ENCODE measurements at regions not wholly inside any gene's neighbourhood (a gene's known extent, or its start where the extent isn't known, plus 50 kb on each side); places are given as distances from the start of the nearest gene placed in this dataset.
A peak's percentile ranks its signal among the peaks of the same experiment; 100 is the strongest.

DNA sequence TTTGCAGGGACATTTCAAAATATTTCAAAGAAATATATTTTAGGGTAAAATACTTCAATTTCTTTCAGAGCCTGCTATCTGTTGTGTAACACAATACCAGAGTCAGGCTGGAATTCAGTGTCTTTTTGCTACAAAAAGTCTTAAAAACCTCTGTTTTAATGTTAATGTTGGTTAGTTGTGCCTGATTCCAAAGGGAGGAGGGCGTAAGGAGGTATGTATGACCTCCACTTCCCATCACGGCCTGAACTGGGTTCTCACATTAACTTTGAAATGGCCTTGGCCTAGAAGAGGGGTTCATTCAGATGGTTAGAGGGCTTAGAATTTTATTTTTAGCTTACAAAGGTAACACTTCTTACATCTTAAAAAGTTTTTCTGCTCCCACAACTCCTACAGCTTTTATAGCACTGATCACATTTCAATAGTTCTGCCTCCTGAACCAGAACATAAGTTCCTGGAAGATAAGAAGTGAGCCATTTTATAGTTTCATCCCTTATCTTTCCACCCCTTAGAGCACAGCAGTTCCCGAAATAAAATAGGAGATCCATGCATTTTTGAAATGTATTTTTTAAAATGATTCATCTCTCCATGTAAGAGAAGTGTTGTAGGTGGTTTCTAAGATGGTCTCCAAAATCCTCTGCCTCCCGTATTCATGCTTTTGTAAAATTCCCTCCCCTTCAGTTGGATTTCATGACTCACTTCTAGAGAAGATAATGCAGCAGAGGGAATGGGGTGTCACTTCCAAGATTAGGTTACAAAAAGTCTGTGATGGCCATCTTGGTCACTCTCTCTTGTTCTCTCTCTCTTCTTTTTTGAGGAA is 543.1 kb upstream of the NECTIN3 start:
- Histone ChIP-seq H3K36me3 (ENCODE audit: insufficient read depth, low read length) (no peaks in the 10 kb centered on the region), H3K9me3 (ENCODE audit: low read depth, low read length) (no peaks in the 10 kb centered on the region), H3K27ac (no peak overlapping the region), H3K4me3 (no peak overlapping the region), H3K9ac (ENCODE audit: insufficient read length) (no peak overlapping the region)
- no peak for DNase-seq (ENCODE audit: low read depth, low spot score)
- TF ChIP-seq EZH2 (IDR thresholded peaks at IDR 0.05) (no peak), FOXP2 (optimal IDR thresholded peaks at IDR 0.05; ENCODE audit: control extremely low read depth, extremely low read length, insufficient read depth) (no peak), POLR2AphosphoS5 (IDR thresholded peaks at IDR 0.05; ENCODE audit: borderline replicate concordance, low read depth, low read length) (no peak)

DNA sequence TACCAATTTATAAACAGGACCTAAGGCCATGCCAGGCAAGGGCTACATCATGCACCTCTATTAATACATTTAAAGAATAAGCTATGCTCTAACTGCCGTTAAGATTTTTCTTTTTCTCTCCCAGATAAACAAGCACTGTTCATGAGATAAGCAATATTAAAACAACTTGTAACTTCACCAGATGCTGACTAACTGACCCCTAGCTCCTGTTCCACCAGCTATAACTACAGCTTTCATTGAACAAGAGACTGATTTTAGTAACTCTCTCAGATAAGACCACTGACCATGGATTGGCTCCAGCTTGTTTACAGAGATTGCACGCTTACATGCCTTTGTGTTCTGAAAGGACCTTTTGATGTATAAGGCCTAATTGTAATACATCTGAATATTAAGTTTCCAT is 540.7 kb upstream of the NECTIN3 start:
- TF ChIP-seq POLR2AphosphoS5 (IDR thresholded peaks at IDR 0.05; ENCODE audit: borderline replicate concordance, low read depth, low read length): no peak
- no peak for TF ChIP-seq FOXP2 (optimal IDR thresholded peaks at IDR 0.05; ENCODE audit: control extremely low read depth, extremely low read length, insufficient read depth)
- no peak for TF ChIP-seq EZH2 (IDR thresholded peaks at IDR 0.05)
- Histone ChIP-seq H3K9me3 (ENCODE audit: low read depth, low read length) (no peaks in the 10 kb centered on the region), H3K4me3 (no peak overlapping the region), H3K9ac (ENCODE audit: insufficient read length) (no peak overlapping the region), H3K27ac (no peak overlapping the region), H3K36me3 (ENCODE audit: insufficient read depth, low read length) (no peaks in the 10 kb centered on the region)
- no peak for DNase-seq (ENCODE audit: low read depth, low spot score)

DNA sequence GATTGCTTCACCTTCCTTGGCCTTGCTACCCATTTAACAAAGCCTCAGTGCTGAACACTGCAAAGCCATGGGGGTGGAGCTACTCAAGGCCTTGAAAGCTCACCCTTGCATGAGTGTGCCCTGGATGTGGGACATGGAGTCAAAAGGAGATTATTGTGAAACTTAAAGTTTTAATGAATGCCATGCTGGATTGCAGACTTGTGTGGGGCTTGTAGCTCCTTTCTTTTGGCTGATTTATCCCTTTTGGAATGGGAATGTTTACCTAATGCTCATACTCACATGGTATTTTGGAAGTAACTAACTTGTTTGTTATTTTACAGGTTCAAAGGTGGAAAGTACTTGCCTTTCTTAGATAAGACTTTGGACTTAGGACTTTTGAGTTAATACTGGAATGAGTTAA is 538.5 kb upstream of the NECTIN3 start:
- TF ChIP-seq POLR2AphosphoS5 (IDR thresholded peaks at IDR 0.05; ENCODE audit: borderline replicate concordance, low read depth, low read length) (no peak), EZH2 (IDR thresholded peaks at IDR 0.05) (no peak), FOXP2 (optimal IDR thresholded peaks at IDR 0.05; ENCODE audit: control extremely low read depth, extremely low read length, insufficient read depth) (no peak)
- H3K9ac ChIP-seq (ENCODE audit: insufficient read length): no peak overlapping the region
- no peaks in the 10 kb centered on the region for H3K36me3 ChIP-seq (ENCODE audit: insufficient read depth, low read length)
- DNase-seq (ENCODE audit: low read depth, low spot score): no peak
- no peak overlapping the region for H3K4me3 ChIP-seq
- H3K27ac ChIP-seq: no peak overlapping the region
- H3K9me3 ChIP-seq (ENCODE audit: low read depth, low read length): no peaks in the 10 kb centered on the region

DNA sequence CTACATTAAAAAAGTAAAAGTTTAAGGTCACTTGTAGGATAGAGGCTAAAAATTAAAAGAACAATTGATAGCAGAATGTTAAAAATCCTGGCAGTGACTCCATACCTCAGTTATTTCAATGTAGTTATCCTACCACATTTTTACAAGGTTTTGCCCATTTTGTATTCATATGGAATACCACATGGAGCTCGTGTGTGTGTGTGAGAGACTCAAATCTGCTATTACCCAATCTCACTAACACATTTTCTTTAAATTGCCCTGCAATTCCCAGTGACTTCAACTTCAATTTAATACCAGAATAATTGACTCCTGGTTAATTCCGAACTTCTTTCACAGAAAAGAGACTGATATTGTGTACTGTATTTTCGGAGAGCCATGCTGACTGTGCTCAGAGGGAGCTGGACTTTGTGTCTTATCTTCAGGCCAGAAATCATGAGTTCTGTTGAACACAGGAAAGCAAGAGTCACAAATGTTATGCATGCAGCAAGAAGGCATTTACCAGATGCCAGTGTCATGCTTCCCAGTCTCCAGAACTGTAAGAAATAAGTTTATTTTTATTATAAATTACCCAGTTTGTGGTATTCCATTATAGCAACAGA is 529.0 kb upstream of the NECTIN3 start:
- Histone ChIP-seq H3K4me3 (peak overlapping the region; percentile 48; the same call in 1 of the 2 replicates), H3K9me3 (ENCODE audit: low read depth, low read length) (no peaks in the 10 kb centered on the region), H3K36me3 (ENCODE audit: insufficient read depth, low read length) (no peaks in the 10 kb centered on the region), H3K9ac (ENCODE audit: insufficient read length) (no peak overlapping the region), H3K27ac (peak overlapping the region; percentile 68)
- TF ChIP-seq POLR2AphosphoS5 (IDR thresholded peaks at IDR 0.05; ENCODE audit: borderline replicate concordance, low read depth, low read length): no peak
- no peak for TF ChIP-seq FOXP2 (optimal IDR thresholded peaks at IDR 0.05; ENCODE audit: control extremely low read depth, extremely low read length, insufficient read depth)
- TF ChIP-seq EZH2 (IDR thresholded peaks at IDR 0.05): no peak
- DNase-seq (ENCODE audit: low read depth, low spot score): peak; percentile 3

DNA sequence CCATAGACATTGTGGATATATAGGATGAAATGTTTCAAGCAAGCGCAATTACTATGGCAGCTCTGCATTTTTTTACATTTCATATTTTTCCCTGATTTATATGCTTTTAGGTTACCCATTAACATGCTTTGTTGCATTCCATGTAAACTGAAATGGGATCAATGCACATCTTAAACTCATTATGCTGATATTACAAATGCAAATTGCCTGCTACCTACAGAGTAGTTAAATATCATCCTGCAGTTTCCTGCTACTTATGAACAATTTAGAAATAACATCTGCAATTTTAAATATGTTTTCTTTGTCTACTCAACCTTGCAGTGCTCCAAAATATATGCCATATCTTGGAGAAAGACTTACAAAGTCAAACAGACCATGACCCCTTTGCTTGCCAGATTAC is 526.9 kb upstream of the NECTIN3 start:
- Histone ChIP-seq H3K27ac (no peak overlapping the region), H3K36me3 (ENCODE audit: insufficient read depth, low read length) (no peaks in the 10 kb centered on the region), H3K9ac (ENCODE audit: insufficient read length) (no peak overlapping the region), H3K4me3 (no peak overlapping the region), H3K9me3 (ENCODE audit: low read depth, low read length) (no peaks in the 10 kb centered on the region)
- TF ChIP-seq FOXP2 (optimal IDR thresholded peaks at IDR 0.05; ENCODE audit: control extremely low read depth, extremely low read length, insufficient read depth): no peak
- DNase-seq (ENCODE audit: low read depth, low spot score): no peak

DNA sequence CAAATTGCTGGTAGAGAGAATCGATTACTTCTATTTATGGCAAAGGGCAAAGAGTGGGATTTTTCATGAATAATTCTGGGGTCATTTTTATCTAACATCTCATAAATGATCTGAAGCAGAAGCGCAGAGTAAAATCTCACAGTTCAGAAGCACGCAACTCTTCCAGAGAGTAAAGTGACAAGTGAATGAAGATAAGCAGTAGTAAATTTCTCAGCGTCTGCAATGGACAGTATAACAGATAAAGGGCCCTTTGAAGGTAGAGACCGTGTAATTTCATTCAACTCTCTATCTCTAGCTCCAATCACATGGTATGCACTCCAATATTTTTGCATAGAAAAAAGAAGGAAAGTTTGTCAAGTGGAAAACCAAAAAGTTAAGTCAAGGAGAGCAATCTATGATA is 521.1 kb upstream of the NECTIN3 start:
- Histone ChIP-seq H3K36me3 (ENCODE audit: insufficient read depth, low read length) (no peaks in the 10 kb centered on the region), H3K9ac (ENCODE audit: insufficient read length) (no peak overlapping the region), H3K9me3 (ENCODE audit: low read depth, low read length) (no peaks in the 10 kb centered on the region), H3K4me3 (no peak overlapping the region), H3K27ac (no peak overlapping the region)
- no peak for DNase-seq (ENCODE audit: low read depth, low spot score)
- TF ChIP-seq EZH2 (IDR thresholded peaks at IDR 0.05) (no peak), POLR2AphosphoS5 (IDR thresholded peaks at IDR 0.05; ENCODE audit: borderline replicate concordance, low read depth, low read length) (no peak)

DNA sequence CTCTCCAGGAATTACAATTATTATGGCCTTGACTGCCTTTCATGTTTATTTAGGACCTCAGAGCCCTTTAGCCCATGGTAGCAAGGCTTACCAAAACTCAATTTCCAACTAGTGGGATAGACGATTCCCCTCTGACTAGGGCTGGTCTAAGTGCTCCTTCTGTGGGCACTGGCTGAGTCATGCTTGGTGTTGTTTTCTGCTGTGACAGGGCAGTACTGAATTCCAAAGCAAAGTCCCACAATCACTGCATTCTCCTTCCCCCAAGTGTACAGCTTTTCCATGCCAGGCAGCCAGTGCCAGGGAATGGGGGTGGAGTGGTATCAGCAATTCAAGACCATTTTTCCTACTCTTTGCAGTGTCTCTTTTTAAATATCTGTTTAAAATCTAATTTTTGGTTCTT is 509.0 kb upstream of the NECTIN3 start:
- Histone ChIP-seq H3K27ac (no peak overlapping the region), H3K4me3 (no peak overlapping the region), H3K36me3 (ENCODE audit: insufficient read depth, low read length) (no peaks in the 10 kb centered on the region), H3K9me3 (ENCODE audit: low read depth, low read length) (no peaks in the 10 kb centered on the region), H3K9ac (ENCODE audit: insufficient read length) (no peak overlapping the region)
- no peak for DNase-seq (ENCODE audit: low read depth, low spot score)
- TF ChIP-seq EZH2 (IDR thresholded peaks at IDR 0.05) (no peak), POLR2AphosphoS5 (IDR thresholded peaks at IDR 0.05; ENCODE audit: borderline replicate concordance, low read depth, low read length) (no peak)

DNA sequence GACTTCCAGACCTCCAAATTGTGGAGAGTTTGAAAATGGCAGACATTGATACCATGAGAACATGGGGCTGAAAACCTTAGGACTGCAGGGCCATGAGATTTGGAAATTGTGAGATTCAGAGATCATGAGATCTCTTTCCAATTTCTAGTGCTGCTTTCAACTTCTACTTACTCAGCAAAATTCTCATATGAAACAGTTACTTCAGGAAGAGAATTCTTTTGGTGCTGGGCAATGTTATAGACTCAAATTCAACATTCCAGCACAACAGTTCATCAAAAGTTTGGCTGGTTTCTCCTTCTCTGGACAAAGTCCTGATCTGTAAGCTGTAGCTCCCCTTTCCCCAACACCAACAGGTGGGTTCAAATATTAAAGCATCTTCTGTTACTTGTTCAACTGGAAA is 506.9 kb upstream of the NECTIN3 start:
- Histone ChIP-seq H3K9me3 (ENCODE audit: low read depth, low read length) (no peaks in the 10 kb centered on the region), H3K9ac (ENCODE audit: insufficient read length) (no peak overlapping the region), H3K36me3 (ENCODE audit: insufficient read depth, low read length) (no peaks in the 10 kb centered on the region), H3K27ac (no peak overlapping the region), H3K4me3 (no peak overlapping the region)
- TF ChIP-seq POLR2AphosphoS5 (IDR thresholded peaks at IDR 0.05; ENCODE audit: borderline replicate concordance, low read depth, low read length) (no peak), FOXP2 (optimal IDR thresholded peaks at IDR 0.05; ENCODE audit: control extremely low read depth, extremely low read length, insufficient read depth) (no peak), EZH2 (IDR thresholded peaks at IDR 0.05) (no peak)
- DNase-seq (ENCODE audit: low read depth, low spot score): no peak

DNA sequence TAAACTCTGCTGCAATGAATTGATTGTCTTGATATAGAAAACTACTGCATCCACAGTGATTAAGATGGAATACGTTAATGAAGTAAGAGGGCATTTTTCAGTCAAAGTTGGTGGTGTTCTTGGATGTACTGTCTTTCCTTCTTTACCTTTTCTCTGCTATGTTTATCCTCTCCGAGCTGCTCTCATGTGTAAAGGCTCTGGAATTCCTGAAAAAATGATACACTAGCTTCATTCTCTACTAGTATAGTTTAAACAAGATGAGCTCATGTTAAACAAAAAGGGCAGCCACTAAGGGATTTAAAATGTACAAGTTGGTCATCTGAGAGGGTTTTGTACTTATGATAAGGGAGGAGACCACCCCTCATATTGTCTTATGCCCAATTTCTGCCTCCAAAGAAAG is 504.6 kb upstream of the NECTIN3 start:
- Histone ChIP-seq H3K9ac (ENCODE audit: insufficient read length) (no peak overlapping the region), H3K9me3 (ENCODE audit: low read depth, low read length) (no peaks in the 10 kb centered on the region), H3K27ac (no peak overlapping the region), H3K36me3 (ENCODE audit: insufficient read depth, low read length) (no peaks in the 10 kb centered on the region), H3K4me3 (no peak overlapping the region)
- DNase-seq (ENCODE audit: low read depth, low spot score): no peak
- TF ChIP-seq EZH2 (IDR thresholded peaks at IDR 0.05) (no peak), FOXP2 (optimal IDR thresholded peaks at IDR 0.05; ENCODE audit: control extremely low read depth, extremely low read length, insufficient read depth) (no peak), POLR2AphosphoS5 (IDR thresholded peaks at IDR 0.05; ENCODE audit: borderline replicate concordance, low read depth, low read length) (no peak)

All from SK-N-MC (cell line).